ENCODE measurements at regions not wholly inside any gene's neighbourhood (a gene's known extent, or its start where the extent isn't known, plus 50 kb on each side); places are given as distances from the start of the nearest gene placed in this dataset.

DNA sequence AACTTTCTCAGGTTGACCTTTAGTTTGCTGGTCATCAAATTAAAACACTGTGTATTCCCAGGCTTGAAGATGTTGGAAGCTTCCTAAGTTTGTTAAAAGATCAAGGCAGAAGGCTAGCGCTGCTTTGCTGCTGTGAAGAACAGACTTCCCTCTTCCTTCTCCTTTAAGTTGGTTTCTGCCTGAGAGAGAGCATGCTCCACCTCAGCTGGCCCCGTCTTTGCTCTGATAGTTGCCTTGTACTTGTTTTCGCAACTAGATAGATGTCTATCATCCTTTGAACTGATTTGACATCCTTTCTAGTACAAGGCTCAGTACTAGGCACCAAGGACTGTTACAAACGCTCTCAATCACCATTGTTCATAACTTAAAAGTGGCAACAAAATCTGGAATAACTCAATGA lies 177.8 kb upstream of the MKLN1 start:
- TF ChIP-seq, protein P1, sequence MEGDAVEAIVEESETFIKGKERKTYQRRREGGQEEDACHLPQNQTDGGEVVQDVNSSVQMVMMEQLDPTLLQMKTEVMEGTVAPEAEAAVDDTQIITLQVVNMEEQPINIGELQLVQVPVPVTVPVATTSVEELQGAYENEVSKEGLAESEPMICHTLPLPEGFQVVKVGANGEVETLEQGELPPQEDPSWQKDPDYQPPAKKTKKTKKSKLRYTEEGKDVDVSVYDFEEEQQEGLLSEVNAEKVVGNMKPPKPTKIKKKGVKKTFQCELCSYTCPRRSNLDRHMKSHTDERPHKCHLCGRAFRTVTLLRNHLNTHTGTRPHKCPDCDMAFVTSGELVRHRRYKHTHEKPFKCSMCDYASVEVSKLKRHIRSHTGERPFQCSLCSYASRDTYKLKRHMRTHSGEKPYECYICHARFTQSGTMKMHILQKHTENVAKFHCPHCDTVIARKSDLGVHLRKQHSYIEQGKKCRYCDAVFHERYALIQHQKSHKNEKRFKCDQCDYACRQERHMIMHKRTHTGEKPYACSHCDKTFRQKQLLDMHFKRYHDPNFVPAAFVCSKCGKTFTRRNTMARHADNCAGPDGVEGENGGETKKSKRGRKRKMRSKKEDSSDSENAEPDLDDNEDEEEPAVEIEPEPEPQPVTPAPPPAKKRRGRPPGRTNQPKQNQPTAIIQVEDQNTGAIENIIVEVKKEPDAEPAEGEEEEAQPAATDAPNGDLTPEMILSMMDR (IDR thresholded peaks at IDR 0.05), result no peak
- TF ChIP-seq POLR2A (IDR thresholded peaks at IDR 0.05), result no peak

Data from testis (tissue), 2 donors.